HEK293 (cell line): ENCODE measurements at regions not wholly inside any gene's neighbourhood (a gene's known extent, or its start where the extent isn't known, plus 50 kb on each side); places are given as distances from the start of the nearest gene placed in this dataset.

ENCODE experiments used
- CTCF ChIA-PET: fragments of 350-600 bp; formaldehyde crosslinking; extraction: SDS; loops from one replicate; lab custom pipeline; 2021; ENCODE audit warnings: antibody characterized with exemption; lab: Yijun Ruan, JAX
- POLR2A ChIA-PET: fragments of 300-600 bp; formaldehyde crosslinking; extraction: SDS; loops from one replicate; lab custom pipeline; 2020; ENCODE audit warnings: antibody characterized with exemption, inconsistent platforms; lab: Yijun Ruan, JAX
- H3K27ac ChIP-seq: fragments of 200-500 bp; sonication (Bioruptor generic); 2 replicates; pipeline ENCODE4 v1.5.1; 2014; ENCODE audit warnings: low read depth, low read length, control low read depth, inconsistent platforms; ENCODE audit errors: extremely low read depth
- H3K36me3 ChIP-seq, 2 experiments: fragments of 200-500 bp in 1 of 2; sonication (Bioruptor generic) in 1 of 2; 1 replicate in 1 of 2; 2 replicates in 1 of 2; pipeline ENCODE4 v1.5.1; 2014 to 2017; ENCODE audit warnings: inconsistent platforms in 2 of 2, low read length in 2 of 2; ENCODE audit not compliant: control insufficient read depth in 2 of 2, insufficient read depth in 1 of 2
- H3K4me1 ChIP-seq: fragments of 200-500 bp; sonication (Bioruptor generic); 2 replicates; pipeline ENCODE4 v1.5.1; 2014; ENCODE audit warnings: mild to moderate bottlenecking, low read length, inconsistent platforms; ENCODE audit not compliant: control insufficient read depth, insufficient read depth
- H3K4me3 ChIP-seq: 2 replicates; pipeline ENCODE4 v1.5.1; 2011; ENCODE audit warnings: low read depth, mild to moderate bottlenecking, control low read depth, low read length, moderate library complexity
- H3K9me3 ChIP-seq: fragments of 200-500 bp; sonication (Bioruptor generic); 2 replicates; pipeline ENCODE4 v1.5.1; 2014; ENCODE audit warnings: low read depth, low read length, inconsistent platforms; ENCODE audit not compliant: control insufficient read depth, insufficient read depth
- KLF1 ChIP-seq: fragments of 450-650 bp; formaldehyde crosslinking; IDR thresholded peaks from 2 replicates; pipeline ENCODE4 v1.5.1; 2016; ENCODE audit warnings: missing biosample characterization, missing genetic modification characterization
- KLF16 ChIP-seq: fragments of 450-650 bp; formaldehyde crosslinking; IDR thresholded peaks from 2 replicates; pipeline ENCODE4 v1.5.1; 2017; ENCODE audit warnings: missing biosample characterization, missing genetic modification characterization
- MEIS1 ChIP-seq: sonication (generic); formaldehyde crosslinking; IDR thresholded peaks from 2 replicates; pipeline ENCODE4 v1.8.1; 2022; ENCODE audit warnings: missing genetic modification reagents, mild to moderate bottlenecking, borderline replicate concordance
- SP7 ChIP-seq: fragments of 450-650 bp; formaldehyde crosslinking; IDR thresholded peaks from 2 replicates; pipeline ENCODE4 v1.5.1; 2016; ENCODE audit warnings: missing biosample characterization, missing genetic modification characterization
- YY1 ChIP-seq: fragments of 450-650 bp; formaldehyde crosslinking; IDR thresholded peaks from 2 replicates; pipeline ENCODE4 v1.5.1; 2018; ENCODE audit warnings: missing biosample characterization, missing genetic modification characterization
- ZNF114 ChIP-seq: fragments of 450-650 bp; formaldehyde crosslinking; IDR thresholded peaks from 2 replicates; pipeline ENCODE4 v1.5.0; 2017; ENCODE audit warnings: missing biosample characterization, missing genetic modification characterization
- ZNF155 ChIP-seq: fragments of 450-650 bp; formaldehyde crosslinking; IDR thresholded peaks from 2 replicates; pipeline ENCODE4 v1.5.1; 2016; ENCODE audit warnings: missing biosample characterization, missing genetic modification characterization
- ZNF174 ChIP-seq: fragments of 450-650 bp; formaldehyde crosslinking; IDR thresholded peaks from 2 replicates; pipeline ENCODE4 v1.5.0; 2017; ENCODE audit warnings: missing biosample characterization, mild to moderate bottlenecking, missing genetic modification characterization
- ZNF274 ChIP-seq, 2 experiments: fragments of 200-500 bp in 1 of 2; fragments of 450-650 bp in 1 of 2; sonication (Bioruptor generic) in 1 of 2; formaldehyde crosslinking in 1 of 2; IDR thresholded peaks; 2 replicates each; pipeline versions ENCODE4 v1.5.1 to v1.6.1; 2014 to 2016; ENCODE audit warnings: borderline replicate concordance in 1 of 2, inconsistent platforms in 1 of 2, low read length in 1 of 2, missing biosample characterization in 1 of 2, missing genetic modification characterization in 1 of 2
- ZNF585B ChIP-seq: fragments of 450-650 bp; formaldehyde crosslinking; IDR thresholded peaks from 2 replicates; pipeline ENCODE4 v1.5.1; 2016; ENCODE audit warnings: missing biosample characterization, missing genetic modification characterization
- ZNF843 ChIP-seq: fragments of 450-650 bp; formaldehyde crosslinking; IDR thresholded peaks from 2 replicates; pipeline ENCODE4 v1.5.1; 2016; ENCODE audit warnings: missing biosample characterization, missing genetic modification characterization
- TF ChIP-seq, protein P1 (sequence below): fragments of 450-650 bp; formaldehyde crosslinking; IDR thresholded peaks from 2 replicates; pipeline ENCODE4 v1.5.1; 2016; ENCODE audit warnings: missing biosample characterization, missing genetic modification characterization
- TF ChIP-seq, protein P2 (sequence below): fragments of 450-650 bp; formaldehyde crosslinking; IDR thresholded peaks from 2 replicates; pipeline ENCODE4 v1.5.1; 2016; ENCODE audit warnings: missing biosample characterization, missing genetic modification characterization
- TF ChIP-seq, protein P3 (sequence below): fragments of 450-650 bp; formaldehyde crosslinking; optimal IDR thresholded peaks from 2 replicates; pipeline ENCODE3; 2016; ENCODE audit warnings: missing biosample characterization, mild to moderate bottlenecking, missing genetic modification characterization
- TF ChIP-seq, protein P4 (sequence below): fragments of 450-650 bp; formaldehyde crosslinking; IDR thresholded peaks from 2 replicates; pipeline ENCODE4 v1.5.1; 2016; ENCODE audit warnings: missing biosample characterization, missing genetic modification characterization
- TF ChIP-seq, protein P5 (sequence below): fragments of 450-650 bp; formaldehyde crosslinking; IDR thresholded peaks from 2 replicates; pipeline ENCODE4 v1.5.1; 2016; ENCODE audit warnings: missing biosample characterization, missing genetic modification characterization

DNA sequence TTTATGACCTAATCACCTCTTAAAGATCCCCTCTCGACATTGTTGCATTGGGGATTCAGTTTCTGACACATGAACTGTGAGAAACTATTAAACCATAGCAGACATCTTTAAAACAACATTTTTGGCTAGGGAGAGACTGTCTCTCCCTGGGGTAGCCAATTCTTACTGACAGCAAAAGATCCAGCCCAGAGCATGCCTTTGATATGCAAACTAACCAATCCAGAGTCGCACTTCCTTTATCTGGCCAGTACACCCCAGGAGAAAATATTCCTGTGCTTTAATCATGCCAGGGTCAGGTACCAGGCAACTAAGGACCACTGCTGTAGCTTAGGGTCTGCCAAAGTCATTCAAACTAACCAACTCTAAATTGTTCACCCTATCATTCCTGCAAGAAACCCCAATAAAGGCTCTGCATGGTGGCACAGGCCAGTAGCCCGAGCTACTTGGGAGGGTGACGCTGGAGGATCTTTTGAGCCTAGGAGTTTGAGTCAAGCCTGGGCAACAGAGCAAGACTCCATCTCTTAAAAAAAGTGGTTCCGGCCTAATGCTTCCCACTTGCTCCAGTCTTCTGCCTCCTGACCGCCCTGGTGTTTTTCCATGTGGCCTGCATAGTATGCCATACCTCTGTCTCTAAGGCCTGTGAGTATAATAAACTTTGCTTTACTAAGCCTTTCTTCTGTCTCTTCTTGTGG, 62.3 kb upstream of the DAPK1 start:
- H3K27ac ChIP-seq: no peak overlapping the region
- no peak overlapping the region for H3K4me3 ChIP-seq
- CTCF ChIA-PET: interaction anchor here (0.7 kb wide), 1 partner anchor 56 kb away, joined by 3 read pairs; no protein-coding TSS in a partner anchor
- no peaks in the 10 kb centered on the region for H3K4me1 ChIP-seq
- POLR2A ChIA-PET: no interaction called here
- H3K9me3 ChIP-seq: no peaks in the 10 kb centered on the region
- TF ChIP-seq, protein P1, sequence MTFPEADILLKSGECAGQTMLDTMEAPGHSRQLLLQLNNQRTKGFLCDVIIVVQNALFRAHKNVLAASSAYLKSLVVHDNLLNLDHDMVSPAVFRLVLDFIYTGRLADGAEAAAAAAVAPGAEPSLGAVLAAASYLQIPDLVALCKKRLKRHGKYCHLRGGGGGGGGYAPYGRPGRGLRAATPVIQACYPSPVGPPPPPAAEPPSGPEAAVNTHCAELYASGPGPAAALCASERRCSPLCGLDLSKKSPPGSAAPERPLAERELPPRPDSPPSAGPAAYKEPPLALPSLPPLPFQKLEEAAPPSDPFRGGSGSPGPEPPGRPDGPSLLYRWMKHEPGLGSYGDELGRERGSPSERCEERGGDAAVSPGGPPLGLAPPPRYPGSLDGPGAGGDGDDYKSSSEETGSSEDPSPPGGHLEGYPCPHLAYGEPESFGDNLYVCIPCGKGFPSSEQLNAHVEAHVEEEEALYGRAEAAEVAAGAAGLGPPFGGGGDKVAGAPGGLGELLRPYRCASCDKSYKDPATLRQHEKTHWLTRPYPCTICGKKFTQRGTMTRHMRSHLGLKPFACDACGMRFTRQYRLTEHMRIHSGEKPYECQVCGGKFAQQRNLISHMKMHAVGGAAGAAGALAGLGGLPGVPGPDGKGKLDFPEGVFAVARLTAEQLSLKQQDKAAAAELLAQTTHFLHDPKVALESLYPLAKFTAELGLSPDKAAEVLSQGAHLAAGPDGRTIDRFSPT (tag by site-specific recombination): no peak
- TF ChIP-seq ZNF843 (tag by site-specific recombination) (no peak), ZNF585B (no peak), ZNF274 (IDR thresholded peaks at IDR 0.05; ENCODE audit: low read length) (no peak), ZNF274 (tag by site-specific recombination; IDR thresholded peaks at IDR 0.05; ENCODE audit: borderline replicate concordance) (no peak), SP7 (tag by site-specific recombination) (no peak)
- TF ChIP-seq, protein P2, sequence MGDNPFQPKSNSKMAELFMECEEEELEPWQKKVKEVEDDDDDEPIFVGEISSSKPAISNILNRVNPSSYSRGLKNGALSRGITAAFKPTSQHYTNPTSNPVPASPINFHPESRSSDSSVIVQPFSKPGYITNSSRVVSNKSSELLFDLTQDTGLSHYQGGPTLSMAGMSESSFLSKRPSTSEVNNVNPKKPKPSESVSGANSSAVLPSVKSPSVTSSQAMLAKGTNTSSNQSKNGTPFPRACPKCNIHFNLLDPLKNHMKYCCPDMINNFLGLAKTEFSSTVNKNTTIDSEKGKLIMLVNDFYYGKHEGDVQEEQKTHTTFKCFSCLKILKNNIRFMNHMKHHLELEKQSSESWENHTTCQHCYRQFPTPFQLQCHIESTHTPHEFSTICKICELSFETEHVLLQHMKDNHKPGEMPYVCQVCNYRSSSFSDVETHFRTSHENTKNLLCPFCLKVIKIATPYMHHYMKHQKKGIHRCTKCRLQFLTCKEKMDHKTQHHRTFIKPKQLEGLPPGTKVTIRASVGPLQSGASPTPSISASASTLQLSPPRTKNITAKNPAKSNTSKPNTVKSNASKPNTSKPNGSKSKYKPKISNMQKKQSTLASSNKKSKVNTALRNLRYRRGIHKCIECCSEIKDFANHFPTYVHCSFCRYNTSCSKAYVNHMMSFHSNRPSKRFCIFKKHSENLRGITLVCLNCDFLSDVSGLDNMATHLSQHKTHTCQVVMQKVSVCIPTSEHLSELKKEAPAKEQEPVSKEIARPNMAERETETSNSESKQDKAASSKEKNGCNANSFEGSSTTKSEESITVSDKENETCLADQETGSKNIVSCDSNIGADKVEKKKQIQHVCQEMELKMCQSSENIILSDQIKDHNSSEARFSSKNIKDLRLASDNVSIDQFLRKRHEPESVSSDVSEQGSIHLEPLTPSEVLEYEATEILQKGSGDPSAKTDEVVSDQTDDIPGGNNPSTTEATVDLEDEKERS (tag by site-specific recombination): no peak
- TF ChIP-seq, protein P3, sequence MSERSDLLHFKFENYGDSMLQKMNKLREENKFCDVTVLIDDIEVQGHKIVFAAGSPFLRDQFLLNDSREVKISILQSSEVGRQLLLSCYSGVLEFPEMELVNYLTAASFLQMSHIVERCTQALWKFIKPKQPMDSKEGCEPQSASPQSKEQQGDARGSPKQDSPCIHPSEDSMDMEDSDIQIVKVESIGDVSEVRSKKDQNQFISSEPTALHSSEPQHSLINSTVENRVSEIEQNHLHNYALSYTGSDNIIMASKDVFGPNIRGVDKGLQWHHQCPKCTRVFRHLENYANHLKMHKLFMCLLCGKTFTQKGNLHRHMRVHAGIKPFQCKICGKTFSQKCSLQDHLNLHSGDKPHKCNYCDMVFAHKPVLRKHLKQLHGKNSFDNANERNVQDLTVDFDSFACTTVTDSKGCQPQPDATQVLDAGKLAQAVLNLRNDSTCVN: no peak
- no peaks in the 10 kb centered on the region for H3K36me3 ChIP-seq

DNA sequence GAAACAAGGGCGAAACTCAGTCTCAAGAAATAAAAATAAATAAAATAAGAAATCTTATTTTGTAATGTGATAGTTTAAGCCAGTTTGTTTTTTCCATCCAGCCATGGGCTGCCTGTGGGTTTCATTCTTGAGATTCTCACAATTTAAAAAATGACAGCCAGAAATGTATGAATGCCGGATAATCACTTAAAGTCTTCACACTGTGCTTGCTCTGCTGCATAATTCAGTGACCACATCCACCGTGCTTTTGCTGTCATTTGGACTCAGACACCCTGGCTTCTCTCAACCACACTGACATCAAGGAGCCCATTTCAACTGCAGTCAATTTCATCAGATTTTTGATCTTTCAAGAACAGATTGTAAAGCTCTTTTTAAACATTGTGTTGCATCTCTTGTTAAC, 61.0 kb upstream of the DAPK1 start:
- CTCF ChIA-PET: interaction anchor here (0.6 kb wide), 1 partner anchor 646 kb away, joined by 4 read pairs; no protein-coding TSS in a partner anchor
- TF ChIP-seq KLF1 (tag by site-specific recombination) (no peak), MEIS1 (CRISPR knock-in tag) (no peak), ZNF155 (tag by site-specific recombination) (no peak), KLF16 (tag by site-specific recombination) (no peak), ZNF114 (tag by site-specific recombination) (no peak), ZNF174 (no peak), YY1 (no peak)
- TF ChIP-seq, protein P4, sequence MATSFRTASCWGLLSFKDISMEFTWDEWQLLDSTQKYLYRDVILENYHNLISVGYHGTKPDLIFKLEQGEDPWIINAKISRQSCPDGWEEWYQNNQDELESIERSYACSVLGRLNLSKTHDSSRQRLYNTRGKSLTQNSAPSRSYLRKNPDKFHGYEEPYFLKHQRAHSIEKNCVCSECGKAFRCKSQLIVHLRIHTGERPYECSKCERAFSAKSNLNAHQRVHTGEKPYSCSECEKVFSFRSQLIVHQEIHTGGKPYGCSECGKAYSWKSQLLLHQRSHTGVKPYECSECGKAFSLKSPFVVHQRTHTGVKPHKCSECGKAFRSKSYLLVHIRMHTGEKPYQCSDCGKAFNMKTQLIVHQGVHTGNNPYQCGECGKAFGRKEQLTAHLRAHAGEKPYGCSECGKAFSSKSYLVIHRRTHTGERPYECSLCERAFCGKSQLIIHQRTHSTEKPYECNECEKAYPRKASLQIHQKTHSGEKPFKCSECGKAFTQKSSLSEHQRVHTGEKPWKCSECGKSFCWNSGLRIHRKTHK (tag by site-specific recombination): no peak
- TF ChIP-seq, protein P5, sequence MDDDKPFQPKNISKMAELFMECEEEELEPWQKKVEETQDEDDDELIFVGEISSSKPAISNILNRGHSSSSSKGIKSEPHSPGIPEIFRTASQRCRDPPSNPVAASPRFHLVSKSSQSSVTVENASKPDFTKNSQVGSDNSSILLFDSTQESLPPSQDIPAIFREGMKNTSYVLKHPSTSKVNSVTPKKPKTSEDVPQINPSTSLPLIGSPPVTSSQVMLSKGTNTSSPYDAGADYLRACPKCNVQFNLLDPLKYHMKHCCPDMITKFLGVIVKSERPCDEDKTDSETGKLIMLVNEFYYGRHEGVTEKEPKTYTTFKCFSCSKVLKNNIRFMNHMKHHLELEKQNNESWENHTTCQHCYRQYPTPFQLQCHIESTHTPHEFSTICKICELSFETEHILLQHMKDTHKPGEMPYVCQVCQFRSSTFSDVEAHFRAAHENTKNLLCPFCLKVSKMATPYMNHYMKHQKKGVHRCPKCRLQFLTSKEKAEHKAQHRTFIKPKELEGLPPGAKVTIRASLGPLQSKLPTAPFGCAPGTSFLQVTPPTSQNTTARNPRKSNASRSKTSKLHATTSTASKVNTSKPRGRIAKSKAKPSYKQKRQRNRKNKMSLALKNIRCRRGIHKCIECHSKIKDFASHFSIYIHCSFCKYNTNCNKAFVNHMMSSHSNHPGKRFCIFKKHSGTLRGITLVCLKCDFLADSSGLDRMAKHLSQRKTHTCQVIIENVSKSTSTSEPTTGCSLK (tag by site-specific recombination): no peak
- TF ChIP-seq, protein P1 (tag by site-specific recombination): no peak

More for the DNA sequence above, 61.0 kb upstream of the DAPK1 start:
- H3K36me3 ChIP-seq: no peaks in the 10 kb centered on the region
- no peaks in the 10 kb centered on the region for H3K4me1 ChIP-seq
- no peak overlapping the region for H3K27ac ChIP-seq
- H3K4me3 ChIP-seq: no peak overlapping the region
- H3K9me3 ChIP-seq: no peaks in the 10 kb centered on the region
- POLR2A ChIA-PET: no interaction called here
